AG10803 (cell line): ENCODE measurements at regions not wholly inside any gene's neighbourhood (a gene's known extent, or its start where the extent isn't known, plus 50 kb on each side); places are given as distances from the start of the nearest gene placed in this dataset.
"Not testable (repeated sequence)": the region's sequence is repeated elsewhere in the genome, so short reads cannot be mapped to it uniquely, and the experiment has no call there.

ENCODE experiments used
- DNase-seq: peaks from one replicate; pipeline ENCODE4 v3.0.0; 2010; ENCODE audit warnings: low read depth
- H3K4me3 ChIP-seq: 2 replicates; pipeline ENCODE4 v1.5.1; 2011; ENCODE audit warnings: mild to moderate bottlenecking, low read length, control low read depth
- CTCF ChIP-seq: conservative IDR thresholded peaks from 2 replicates; pipeline ENCODE4 v1.5.1; 2011; ENCODE audit warnings: mild to moderate bottlenecking, low read length, control low read depth, inconsistent platforms

- DNase-seq = no peak
- H3K4me3 ChIP-seq = no peak overlapping the region
- TF ChIP-seq CTCF = no peak
Observed at GRCh38 chr14:101318271-101318670, 243.0 kb upstream of the DIO3 start.

- no peak for TF ChIP-seq CTCF
- DNase-seq = no peak
- H3K4me3 ChIP-seq = no peak overlapping the region
Observed at GRCh38 chr14:101320396-101320795, 240.9 kb upstream of the DIO3 start.

- no peak overlapping the region for H3K4me3 ChIP-seq
- TF ChIP-seq CTCF = no peak
- DNase-seq = no peak
Observed at GRCh38 chr14:101322223-101322622, 239.1 kb upstream of the DIO3 start.

GRCh38 chr14:101323111-101323510, 238.2 kb upstream of the DIO3 start:
- no peak for DNase-seq
- no peak overlapping the region for H3K4me3 ChIP-seq
- TF ChIP-seq CTCF = no peak

- not testable (repeated sequence) for H3K4me3 ChIP-seq, DNase-seq
Observed at GRCh38 chr14:101323614-101324235, 237.6 kb upstream of the DIO3 start.

- no peak for TF ChIP-seq CTCF
- no peak overlapping the region for H3K4me3 ChIP-seq
- no peak for DNase-seq
Observed at GRCh38 chr14:101325319-101325718, 236.0 kb upstream of the DIO3 start.

- no peak overlapping the region for H3K4me3 ChIP-seq
- TF ChIP-seq CTCF = no peak
- no peak for DNase-seq
Observed at GRCh38 chr14:101328412-101329028, 232.8 kb upstream of the DIO3 start.
